Left colon (tissue), 2 donors: ENCODE measurements at regions not wholly inside any gene's neighbourhood (a gene's known extent, or its start where the extent isn't known, plus 50 kb on each side); places are given as distances from the start of the nearest gene placed in this dataset.

Experiments used
- ATAC-seq: fragments of 200-7000 bp; cut with Tn5 transposase; one replicate; pipeline ENCODE4 v1.9.1; 2020; ENCODE audit warnings: mild to moderate bottlenecking, moderate library complexity
- DNase-seq, 2 donors: peaks; one replicate each; pipeline ENCODE4 v3.0.0-alpha.2; 2020
- intact Hi-C, 2 donors: fragments of 100-400 bp; cut with DNase I in 1 of 2; cut with micrococcal nuclease in 1 of 2; formaldehyde crosslinking; loops; one replicate each; pipeline versions ENCODE4 v1.11.2 to v1.14.0; 2022; cut with DNase I, micrococcal nuclease
- donor health status: DM: no; HTN: no; CAD: no.
- donor health status: DM: yes; HTN: yes; CAD: no.

DNA sequence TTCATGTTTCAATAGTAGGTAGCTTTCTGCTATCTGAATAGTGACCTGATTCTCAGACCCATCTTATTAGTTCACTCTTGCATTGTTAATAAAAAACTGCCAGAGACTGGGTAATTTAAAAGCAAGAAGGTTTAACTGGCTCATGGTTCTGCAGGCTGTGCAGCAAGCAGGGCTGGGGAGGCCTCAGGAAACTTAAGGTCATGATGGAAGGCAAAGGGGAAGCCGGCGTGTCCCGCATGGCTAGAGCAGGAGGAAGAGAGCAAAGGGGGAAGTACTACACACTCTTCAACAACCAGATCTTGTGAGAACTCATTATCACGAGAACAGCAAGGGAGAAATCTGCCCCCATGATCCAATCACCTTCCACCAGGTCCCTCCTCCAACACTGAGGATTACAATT, 185.2 kb upstream of the PITRM1 start:
- DNase-seq (no peak), ATAC-seq (no peak)
- intact Hi-C loops = no loop called here

DNA sequence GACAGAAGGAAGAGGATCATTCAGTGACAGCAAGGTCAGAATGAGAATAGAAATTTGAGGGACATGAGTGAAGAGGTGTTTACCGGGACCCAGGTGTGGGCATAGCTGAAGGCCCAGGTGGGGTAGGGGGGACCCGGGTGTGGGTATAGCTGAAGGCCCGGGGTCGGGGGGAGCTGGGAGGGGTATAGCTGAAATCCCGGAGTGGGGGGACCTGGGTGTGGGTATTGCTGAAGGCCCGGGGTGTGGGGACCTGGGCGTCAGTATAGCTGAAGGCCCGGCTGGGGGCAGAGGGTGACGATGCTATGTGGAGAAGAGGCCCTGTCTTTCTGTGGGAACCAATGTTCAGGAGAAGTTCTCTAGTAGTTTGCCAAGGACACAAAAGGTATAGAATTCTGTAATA, 183.0 kb upstream of the PITRM1 start:
- intact Hi-C loops = no loop called here
- DNase-seq (no peak), ATAC-seq (no peak)

DNA sequence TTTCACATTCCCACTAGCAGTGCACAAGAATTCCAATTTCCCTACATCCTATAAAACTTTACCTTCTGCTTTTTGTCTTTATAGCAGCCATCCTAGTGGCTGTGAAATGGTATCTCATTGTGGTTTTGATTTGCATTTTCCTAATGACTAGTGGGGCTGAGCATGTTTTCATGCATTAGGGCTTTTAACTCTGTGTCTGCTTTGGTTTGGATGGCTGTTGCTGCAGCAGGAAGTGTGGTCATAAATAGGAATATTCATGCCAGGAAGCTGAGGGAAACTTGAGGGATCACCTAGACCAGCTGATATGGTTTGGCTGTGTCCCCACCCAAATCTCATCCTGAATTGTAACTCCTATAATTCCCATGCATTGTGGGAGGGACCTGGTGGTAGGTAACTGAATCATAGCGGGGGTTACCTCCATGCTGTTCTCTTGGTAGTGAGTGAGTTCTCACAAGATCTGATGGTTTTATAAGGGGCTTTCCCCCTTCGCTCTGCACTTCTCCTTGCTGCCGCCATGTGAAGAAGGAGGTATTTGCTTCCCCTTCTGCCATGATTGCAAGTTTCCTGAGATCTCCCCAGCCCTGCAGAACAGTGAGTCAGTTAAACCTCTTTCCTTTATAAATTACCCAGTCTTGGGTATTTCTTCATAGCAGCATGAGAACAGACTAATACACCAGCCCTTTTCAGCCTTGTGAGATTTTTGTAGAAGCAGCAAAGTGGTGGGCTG, 181.8 kb upstream of the PITRM1 start:
- ATAC-seq (no peak), DNase-seq (no peak)
- intact Hi-C loops = no loop called here

DNA sequence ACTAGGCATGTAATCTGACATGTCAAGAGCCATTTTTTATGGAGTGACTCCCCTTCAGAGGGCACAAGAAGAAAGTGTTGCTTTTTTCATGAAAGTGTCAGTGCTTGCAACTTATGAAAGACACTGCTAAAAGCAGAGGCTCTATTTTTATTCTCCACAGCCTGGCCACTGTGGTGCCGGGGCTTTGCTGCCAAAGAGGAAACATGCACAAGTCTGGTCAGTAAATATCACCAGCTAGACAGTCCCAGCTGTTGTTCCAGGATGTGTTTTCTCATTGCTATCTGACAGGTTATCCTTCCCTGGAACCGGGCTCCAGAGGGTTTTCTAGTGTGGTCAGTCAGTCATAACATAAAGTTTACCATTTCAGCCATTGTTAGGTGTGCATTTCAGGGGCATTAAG, 180.7 kb upstream of the PITRM1 start:
- no peak for DNase-seq
- intact Hi-C loops = no loop called here
- no peak for ATAC-seq

DNA sequence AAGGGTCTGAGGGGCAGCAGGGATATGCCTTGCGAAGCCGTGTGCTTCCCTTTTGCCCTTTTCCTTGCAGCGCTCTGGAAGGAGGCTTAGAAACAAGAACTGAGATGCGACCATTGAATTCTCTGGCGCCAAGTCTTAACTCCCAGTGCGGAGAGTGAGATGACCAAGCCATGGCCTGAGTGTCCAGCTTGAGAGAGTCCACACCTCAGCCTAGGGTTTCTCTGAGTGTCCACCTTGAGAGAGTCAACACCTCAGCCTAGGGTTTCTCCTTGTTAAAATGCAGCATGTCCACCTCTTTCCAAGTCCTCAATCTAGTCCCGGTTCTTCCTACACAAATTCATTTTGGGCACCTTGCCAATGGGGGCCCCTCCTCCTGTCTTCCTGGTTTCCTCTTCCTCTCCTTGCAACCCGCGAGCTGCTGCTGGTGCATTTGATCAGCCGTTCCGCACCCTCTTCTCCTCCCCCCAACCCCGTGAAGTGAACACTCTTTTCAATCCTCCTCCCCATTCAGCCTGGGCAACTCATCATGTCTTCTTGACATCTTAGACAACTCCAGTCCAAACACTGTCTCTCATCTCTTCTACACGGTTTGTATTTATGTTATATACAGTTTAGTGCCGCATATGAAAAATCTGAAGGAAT, 178.2 kb upstream of the PITRM1 start:
- DNase-seq = no peak
- intact Hi-C loops = no loop called here
- no peak for ATAC-seq

DNA sequence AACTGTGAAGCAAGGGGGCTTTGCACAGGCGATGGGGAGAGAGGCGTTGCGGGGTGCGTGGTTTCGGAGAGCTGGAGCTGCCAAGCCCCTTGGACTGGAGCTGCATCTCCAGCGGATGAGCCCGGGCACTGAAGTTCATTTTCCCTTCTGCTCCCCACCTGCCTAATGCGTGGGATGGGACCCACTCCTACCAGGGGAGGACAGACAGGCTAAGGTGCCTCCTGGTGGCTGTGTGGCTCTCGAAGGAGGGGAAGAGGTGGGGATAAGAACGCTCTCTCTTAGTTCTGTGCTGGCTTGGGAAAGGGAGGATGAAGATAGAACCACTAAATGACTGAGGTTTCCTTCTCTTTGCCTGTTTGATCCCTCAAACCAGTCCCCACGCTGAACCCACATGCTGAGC, 177.6 kb upstream of the PITRM1 start:
- ATAC-seq = no peak
- no peak for DNase-seq
- intact Hi-C loops = no loop called here

DNA sequence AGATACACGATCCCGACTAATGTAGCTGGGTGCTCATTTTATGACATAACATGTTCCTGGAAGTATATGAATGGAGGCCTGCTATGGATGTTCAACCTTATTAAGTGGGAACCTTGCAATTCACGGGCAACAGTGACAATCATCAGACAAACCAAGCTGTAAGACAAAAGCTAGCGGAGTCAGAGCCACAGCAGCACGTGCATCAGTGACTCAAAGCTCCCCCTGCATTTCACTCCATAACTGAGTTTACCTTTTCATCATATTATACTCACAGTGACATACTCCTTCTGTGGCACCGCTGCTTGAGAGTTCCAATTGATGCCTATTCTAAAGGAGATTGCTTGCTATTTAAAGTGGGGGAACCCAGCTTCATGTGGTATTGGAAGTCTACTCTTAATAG, 176.0 kb upstream of the PITRM1 start:
- intact Hi-C loops = no loop called here
- DNase-seq (no peak), ATAC-seq (no peak)

DNA sequence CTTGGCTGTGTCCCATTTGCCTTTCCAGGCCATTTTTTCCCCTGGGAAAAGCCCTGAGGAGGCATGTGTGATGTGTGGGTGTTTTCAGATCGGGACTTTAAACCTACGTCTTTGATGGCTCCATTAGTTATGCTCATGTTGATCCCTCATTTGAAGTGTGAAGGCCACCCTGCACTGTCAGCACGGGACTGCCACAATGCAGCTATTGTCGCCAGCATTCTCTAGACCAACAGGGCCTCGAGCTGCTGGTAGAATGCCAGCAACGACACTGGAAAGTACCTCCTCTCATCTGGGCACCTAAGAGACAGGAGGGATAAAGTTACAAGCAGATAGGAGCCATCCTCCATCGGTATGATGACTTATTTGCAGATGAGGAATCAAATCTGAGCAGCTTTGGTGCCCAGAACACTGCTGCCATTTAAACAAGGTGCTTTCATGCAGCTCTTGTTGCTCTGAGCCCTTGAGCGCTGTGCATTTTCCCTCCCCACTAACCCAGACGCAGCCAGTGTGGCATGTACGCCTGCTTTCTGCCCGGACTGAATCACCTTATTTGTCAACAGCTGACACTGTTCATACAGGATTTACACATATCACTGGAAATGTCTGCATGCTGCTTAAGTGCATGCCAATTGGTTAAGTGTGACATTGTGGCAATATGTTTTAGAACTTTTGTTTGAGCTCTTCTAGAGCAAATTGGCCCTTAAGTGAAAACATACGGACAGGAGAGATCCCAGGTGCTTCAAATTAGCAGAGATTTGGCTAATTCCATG, 175.0 kb upstream of the PITRM1 start:
- intact Hi-C loops = no loop called here
- DNase-seq = no peak
- ATAC-seq = no peak

DNA sequence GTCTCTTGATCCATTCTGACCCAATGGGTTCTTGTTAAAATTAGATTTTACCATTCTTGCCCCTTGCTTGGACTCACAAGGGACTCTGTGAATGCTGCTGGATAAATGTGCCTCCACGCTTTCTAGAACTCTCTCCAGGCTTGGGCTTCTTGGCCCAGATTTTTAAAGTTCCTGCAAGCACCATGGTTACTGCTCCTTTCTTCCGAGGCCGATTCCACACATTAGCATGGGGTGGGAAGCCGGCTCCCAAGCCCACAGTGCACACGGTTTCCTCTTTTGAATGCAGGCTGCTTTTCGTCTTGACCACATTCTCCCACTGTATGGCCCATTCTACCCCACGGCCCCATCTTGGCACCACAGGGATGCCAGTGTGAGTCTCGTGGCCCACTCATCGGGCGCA, 174.3 kb upstream of the PITRM1 start:
- DNase-seq (no peak), ATAC-seq (no peak)
- intact Hi-C loops = no loop called here

DNA sequence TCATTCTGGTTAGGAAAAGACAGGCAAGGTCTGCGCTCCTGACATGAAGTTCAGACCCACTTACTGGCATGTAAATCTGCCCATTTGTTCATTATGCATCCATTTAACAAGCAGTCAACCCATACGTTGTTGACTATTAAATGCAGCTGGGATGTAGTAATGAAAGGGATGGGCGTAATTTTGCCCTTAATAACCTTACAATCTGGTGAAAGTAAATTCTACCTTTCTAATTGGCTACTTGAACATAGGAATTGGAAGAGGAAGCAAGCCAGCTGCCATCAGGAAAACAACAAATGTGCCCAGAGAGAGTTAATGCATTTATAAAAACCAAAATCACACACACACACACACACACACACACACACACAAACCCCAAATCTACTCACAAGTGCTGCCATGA, 170.2 kb upstream of the PITRM1 start:
- no peak for DNase-seq
- no peak for ATAC-seq
- intact Hi-C loops = no loop called here

DNA sequence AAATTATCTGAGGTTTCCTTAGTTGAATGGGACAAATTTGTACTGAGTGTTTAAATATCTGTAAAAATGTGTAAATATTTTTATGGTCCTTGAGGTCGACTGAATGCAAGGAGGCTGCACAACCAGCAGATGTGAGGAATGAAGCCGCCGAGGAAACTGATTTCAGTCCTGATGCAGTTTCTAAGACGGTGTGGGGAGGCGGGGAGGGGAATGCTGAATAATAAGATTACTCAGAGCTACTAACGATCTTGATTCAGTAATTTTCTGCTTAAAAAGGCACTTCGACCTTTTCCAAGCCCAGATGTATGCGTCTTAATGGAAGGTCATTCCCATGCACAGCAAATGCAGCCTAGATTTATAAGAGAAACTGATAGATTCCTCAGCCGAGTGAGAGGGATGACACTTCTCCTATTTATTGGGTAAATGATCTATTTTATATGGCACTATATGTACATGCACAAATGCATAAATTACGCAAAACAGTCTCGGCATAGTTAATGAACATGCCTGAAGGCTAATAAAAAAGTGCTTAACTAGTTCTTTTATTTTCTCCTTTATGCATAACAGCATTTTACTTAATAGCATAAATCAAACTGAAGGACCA, 167.6 kb upstream of the PITRM1 start:
- intact Hi-C loops = no loop called here
- ATAC-seq (no peak), DNase-seq (no peak)

DNA sequence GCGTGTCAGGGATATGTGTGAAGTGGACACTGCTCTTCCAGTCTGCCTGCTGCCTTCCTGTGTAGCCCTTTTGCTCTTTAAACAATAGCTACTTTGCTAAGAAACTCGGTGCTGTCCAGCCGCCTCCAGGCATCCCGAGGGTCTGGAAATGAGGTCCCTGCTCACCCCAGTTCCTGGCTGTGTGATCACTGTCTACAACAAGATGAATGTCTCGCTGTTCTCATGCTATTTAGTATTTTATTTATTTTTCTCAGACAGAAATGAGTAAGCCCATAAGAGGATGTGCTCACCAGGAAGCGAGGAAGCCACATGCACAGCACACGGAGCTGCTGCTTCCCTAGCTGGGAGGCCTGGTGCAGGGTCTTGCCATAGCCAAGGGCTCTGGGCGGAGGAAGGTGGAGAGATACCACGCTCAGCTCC, 167.0 kb upstream of the PITRM1 start:
- ATAC-seq (no peak), DNase-seq (no peak)
- intact Hi-C loops = no loop called here

DNA sequence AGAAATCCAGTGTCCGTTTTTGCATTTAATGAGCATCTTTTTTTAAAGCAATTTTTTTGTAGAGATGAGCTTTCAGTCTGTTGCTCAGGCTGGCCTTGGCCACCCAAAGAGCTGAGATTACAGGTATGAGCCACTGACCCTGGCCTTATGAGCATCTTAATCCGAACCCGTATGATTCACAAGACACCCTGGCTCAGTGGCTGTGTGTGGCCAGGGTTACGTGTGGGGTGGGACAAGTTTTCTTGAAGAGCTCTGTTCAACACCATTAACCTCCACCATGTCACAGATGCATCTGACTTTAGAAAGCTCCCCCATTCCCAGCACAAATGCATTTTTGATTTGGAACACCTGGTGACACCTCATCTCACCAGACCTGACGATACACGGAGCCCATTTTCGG, 166.5 kb upstream of the PITRM1 start:
- no peak for ATAC-seq
- intact Hi-C loops = no loop called here

DNA sequence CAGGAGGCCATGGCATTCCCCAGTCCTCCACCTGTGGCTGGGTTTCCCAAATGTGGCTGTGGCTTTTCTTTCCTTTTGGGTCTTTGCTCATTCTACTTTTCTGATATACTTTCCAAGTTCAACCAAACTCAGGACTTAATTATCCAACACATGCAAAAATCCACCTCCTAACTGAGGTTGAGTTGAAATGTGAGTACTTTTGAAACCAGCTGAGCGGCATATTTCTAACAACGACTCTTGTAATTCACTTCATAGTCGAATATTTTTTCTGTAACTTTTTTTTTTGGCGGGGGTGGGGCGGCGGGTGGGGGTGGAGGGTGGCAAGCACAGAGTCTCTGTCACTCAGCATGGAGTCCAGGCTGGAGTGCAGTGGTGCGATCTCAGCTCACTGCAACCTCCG, 165.2 kb upstream of the PITRM1 start:
- intact Hi-C loops = no loop called here

More for the DNA sequence above, 166.5 kb upstream of the PITRM1 start:
- no peak for DNase-seq

DNA sequence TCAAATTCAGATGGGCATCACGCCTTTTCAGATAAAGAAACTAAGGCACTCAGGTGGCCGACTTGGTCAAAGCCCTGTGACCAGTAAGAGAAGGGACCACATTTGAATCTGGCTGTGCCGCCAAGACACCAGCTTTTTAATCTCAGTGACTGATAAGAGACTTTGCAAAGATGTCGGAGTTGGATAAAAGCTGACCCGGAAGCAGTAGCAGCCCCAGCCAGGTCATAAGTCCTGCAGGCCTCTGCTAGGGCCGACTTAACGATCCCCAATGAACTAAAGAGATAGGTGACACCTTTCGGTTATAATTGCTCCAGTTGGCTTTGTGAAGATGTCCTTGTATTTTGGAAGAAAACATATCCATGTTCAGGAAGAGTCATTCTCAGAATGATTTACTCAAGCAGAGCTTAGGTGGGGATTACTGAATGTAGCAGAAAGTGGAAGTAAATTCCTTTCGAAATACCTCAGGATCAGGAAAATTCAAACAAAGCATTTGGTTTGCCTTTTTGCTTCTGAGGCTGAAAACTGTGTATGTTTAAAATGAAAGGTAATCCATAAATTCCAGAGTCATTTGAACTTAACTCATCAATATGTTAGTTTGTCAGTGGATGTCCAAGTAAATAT, 164.2 kb upstream of the PITRM1 start:
- DNase-seq (no peak), ATAC-seq (no peak)
- intact Hi-C loops = no loop called here

More for the DNA sequence above, 165.2 kb upstream of the PITRM1 start:
- DNase-seq (no peak), ATAC-seq (no peak)

DNA sequence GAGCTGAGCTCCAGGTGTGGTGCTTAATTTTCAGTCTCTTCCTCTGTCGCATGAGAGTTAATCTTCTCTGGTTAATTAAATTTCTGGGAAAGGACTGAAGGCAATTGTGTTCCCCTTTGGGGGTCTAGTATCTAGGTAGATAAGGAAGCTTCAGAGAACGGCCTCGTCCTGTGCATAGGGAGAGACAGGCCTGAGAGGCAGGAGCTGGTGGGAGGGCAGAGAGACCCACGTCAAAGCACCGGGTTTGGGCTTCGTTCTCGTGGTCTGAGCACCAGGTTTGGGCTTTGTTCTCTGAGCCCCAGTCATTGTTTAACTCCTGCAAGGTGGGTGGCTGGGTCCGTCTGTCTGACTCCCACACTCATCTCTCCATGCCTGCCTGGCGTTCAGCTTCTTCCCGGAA, 160.8 kb upstream of the PITRM1 start:
- no peak for DNase-seq
- intact Hi-C loops = no loop called here
- no peak for ATAC-seq

DNA sequence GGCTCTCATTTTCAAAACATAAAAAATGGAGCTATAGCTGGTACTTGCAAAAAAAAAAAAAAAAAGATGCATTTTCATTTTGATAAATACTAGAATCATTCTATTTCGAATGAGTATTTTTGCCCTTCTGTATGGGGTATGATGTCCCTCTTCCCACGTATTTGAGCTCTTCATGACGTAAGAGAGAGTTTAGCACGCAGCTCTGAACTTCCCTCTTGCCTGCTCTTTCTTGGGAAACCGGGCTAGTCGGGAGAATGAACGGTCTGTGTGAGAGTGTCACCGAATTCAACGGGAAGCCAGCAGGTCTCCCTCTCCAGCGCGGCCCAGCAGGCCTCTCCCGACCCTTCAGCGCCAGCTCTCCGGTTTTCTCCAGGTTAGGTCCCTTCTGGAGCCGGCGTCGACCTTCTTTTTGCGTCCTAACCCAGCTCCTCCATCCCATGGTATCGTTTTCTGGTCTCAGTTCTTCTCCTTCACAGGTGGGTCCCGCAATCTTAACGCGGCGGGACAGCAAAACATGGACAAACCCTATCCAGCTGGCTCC, 159.2 kb upstream of the PITRM1 start:
- ATAC-seq = no peak
- no peak for DNase-seq
- intact Hi-C loops = no loop called here

DNA sequence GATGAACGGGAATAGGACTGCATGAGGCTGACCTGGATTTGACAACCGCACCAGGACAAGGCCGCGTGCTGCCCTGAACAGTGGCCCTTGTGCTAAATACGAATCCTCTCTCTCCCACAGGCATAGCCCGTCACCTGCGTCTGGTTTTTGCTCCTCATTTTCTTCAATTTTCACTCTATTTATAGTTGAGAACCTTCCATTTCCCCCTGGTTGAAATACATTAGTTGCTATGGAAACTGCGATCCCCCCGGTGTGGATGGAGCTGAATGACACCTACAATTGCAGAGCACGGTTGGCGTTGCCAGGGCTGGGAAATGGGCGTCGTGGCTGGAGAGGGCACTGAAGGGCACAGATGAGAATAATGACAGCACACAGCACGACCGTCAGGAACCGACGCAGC, 158.6 kb upstream of the PITRM1 start:
- intact Hi-C loops = no loop called here
- no peak for ATAC-seq
- no peak for DNase-seq

DNA sequence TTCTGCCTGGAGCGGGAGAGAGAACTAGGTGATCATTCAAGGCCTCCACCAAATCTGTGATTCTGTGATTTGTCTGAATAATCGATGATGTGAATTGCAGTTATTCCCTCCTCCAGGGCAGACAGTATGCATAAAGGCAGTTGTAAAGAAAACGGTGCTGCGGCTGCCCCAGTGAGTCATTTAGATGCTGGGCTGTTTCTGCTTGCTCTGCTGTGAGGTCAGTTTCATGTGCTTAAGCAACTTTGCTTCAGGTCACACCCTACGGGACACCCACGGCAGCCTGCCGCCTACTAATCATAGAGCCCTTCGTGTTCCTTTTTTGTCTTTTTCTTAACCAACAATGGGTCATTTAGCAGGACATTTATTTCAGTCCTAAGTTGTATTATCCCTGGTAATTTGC, 158.1 kb upstream of the PITRM1 start:
- ATAC-seq (no peak), DNase-seq (no peak)
- intact Hi-C loops = no loop called here
